Uterus (tissue), 3 donors: ENCODE measurements at regions not wholly inside any gene's neighbourhood (a gene's known extent, or its start where the extent isn't known, plus 50 kb on each side); places are given as distances from the start of the nearest gene placed in this dataset. TPM values are rescaled to one million over a fixed set of nuclear protein-coding genes. Genes with fewer than 3 reads are reported as not detected.

Source experiments
- DNase-seq, 2 donors: peaks; one replicate each; pipeline ENCODE4 v3.0.0-alpha.2; 2019 to 2020
- H3K27ac ChIP-seq, 2 donors: fragments of 200-600 bp; sonication (generic); 1 replicate in 1 of 2; 2 replicates in 1 of 2; pipeline ENCODE4 v1.5.1; 2016 to 2018
- H3K27me3 ChIP-seq, 2 donors: fragments of 200-600 bp; sonication (generic); one replicate each; pipeline ENCODE4 v1.5.1; 2018 to 2019; ENCODE audit warnings: control low read depth in 1 of 2
- H3K36me3 ChIP-seq, 2 donors: fragments of 200-600 bp; sonication (generic); one replicate each; pipeline ENCODE4 v1.5.1; 2019; ENCODE audit warnings: control low read depth in 1 of 2
- H3K4me1 ChIP-seq, 2 donors: fragments of 200-600 bp; sonication (generic); one replicate each; pipeline ENCODE4 v1.5.1; 2018 to 2019; ENCODE audit warnings: control low read depth in 1 of 2
- H3K4me3 ChIP-seq, 2 donors: fragments of 200-600 bp; sonication (generic); 1 replicate in 1 of 2; 2 replicates in 1 of 2; pipeline ENCODE4 v1.5.1; 2018 to 2019; ENCODE audit warnings: mild to moderate bottlenecking in 1 of 2
- H3K9me3 ChIP-seq, 2 donors: fragments of 200-600 bp; sonication (generic); one replicate each; pipeline ENCODE4 v1.5.1; 2019; ENCODE audit warnings: control low read depth in 1 of 2
- POLR2A ChIP-seq, 2 donors: fragments of 450-650 bp; IDR thresholded peaks; one replicate each; pipeline ENCODE4 v1.6.1; 2016; ENCODE audit warnings: antibody characterized with exemption in 2 of 2, mild to moderate bottlenecking in 1 of 2, moderate library complexity in 1 of 2
- intact Hi-C: fragments of 100-400 bp; cut with DNase I; formaldehyde crosslinking; loops from one replicate; pipeline ENCODE4 v1.15.1; 2023; ENCODE audit warnings: low total_unique reads
- small RNA-seq: library from RNA; depleted of rRNA; stranded (forward); fragments of <200 nt; gene quantifications from one replicate; pipeline ENCODE3, GENCODE V24; 2016
- TF ChIP-seq, protein P1 (sequence below), 4 experiments: fragments of 200-600 bp in 2 of 4; fragments of 450-650 bp in 2 of 4; sonication (generic) in 2 of 4; IDR thresholded peaks; one replicate each; pipeline ENCODE4 v1.5.1; 2016 to 2019; ENCODE audit warnings: antibody characterized with exemption in 4 of 4, mild to moderate bottlenecking in 2 of 4, moderate library complexity in 1 of 4
- donor health status: DM: yes; HTN: yes; CAD: no.

DNA sequence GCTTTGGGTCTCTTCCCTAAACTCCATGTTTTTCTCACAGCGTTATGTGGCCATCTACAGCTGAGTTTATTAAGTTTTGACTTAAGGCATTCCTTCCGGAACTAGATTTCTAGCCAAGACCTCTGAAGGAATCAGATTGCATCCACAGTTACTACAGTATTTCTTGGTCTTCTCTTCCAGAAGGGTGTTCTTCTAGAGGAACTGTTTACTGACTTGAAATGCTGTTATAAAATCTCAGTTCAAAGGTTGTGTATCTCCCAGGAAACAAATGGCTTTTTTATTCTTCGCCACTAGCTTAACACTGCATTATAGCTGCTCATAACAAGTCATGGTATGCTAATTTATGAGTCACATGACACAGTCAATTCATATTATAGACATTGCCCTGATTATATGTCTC, 55.3 kb upstream of the RAD23B start:
- Histone ChIP-seq H3K27ac (no peak overlapping the region), H3K36me3 (no peaks in the 10 kb centered on the region), H3K27me3 (no peaks in the 10 kb centered on the region), H3K9me3 (no peaks in the 10 kb centered on the region), H3K4me3 (no peak overlapping the region), H3K4me1 (no peaks in the 10 kb centered on the region)
- TF ChIP-seq, protein P1, sequence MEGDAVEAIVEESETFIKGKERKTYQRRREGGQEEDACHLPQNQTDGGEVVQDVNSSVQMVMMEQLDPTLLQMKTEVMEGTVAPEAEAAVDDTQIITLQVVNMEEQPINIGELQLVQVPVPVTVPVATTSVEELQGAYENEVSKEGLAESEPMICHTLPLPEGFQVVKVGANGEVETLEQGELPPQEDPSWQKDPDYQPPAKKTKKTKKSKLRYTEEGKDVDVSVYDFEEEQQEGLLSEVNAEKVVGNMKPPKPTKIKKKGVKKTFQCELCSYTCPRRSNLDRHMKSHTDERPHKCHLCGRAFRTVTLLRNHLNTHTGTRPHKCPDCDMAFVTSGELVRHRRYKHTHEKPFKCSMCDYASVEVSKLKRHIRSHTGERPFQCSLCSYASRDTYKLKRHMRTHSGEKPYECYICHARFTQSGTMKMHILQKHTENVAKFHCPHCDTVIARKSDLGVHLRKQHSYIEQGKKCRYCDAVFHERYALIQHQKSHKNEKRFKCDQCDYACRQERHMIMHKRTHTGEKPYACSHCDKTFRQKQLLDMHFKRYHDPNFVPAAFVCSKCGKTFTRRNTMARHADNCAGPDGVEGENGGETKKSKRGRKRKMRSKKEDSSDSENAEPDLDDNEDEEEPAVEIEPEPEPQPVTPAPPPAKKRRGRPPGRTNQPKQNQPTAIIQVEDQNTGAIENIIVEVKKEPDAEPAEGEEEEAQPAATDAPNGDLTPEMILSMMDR (IDR thresholded peaks at IDR 0.05), result no peak
- TF ChIP-seq POLR2A (IDR thresholded peaks at IDR 0.05), result no peak
- intact Hi-C loops, result no loop called here
- DNase-seq, result no peak

DNA sequence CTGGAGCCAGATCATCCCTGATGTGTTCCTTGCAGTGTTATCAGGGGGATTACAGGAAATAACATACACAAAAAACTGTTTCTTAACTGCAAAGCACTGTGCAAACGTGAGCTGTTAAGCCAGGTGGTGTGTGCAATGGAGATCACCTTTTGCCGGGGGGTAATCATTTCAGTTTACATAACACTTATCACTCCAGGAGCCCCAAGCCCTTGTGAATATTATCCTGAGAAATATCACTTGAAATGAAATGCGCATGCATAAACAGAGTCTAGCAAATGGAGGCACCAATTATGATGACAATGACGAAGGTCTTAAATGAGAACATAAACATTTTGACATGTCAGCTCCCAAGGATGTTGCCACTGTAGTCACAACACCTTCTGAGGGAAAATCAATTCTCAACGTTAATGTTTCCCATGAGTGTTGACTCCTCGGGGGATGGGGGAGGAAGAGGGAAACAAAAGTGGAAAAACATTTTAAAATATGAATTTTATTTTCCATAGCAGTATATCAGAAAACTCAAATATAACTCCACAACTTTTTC, 54.5 kb upstream of the RAD23B start:
- no peak overlapping the region for H3K27ac ChIP-seq
- H3K9me3 ChIP-seq, result no peaks in the 10 kb centered on the region
- no peak overlapping the region for H3K4me3 ChIP-seq
- intact Hi-C loops, result no loop called here
- no peak for TF ChIP-seq POLR2A (IDR thresholded peaks at IDR 0.05)
- TF ChIP-seq, protein P1 (IDR thresholded peaks at IDR 0.05), result no peak
- no peak for DNase-seq
- H3K27me3 ChIP-seq, result no peaks in the 10 kb centered on the region
- no peaks in the 10 kb centered on the region for H3K36me3 ChIP-seq
- H3K4me1 ChIP-seq, result no peaks in the 10 kb centered on the region

DNA sequence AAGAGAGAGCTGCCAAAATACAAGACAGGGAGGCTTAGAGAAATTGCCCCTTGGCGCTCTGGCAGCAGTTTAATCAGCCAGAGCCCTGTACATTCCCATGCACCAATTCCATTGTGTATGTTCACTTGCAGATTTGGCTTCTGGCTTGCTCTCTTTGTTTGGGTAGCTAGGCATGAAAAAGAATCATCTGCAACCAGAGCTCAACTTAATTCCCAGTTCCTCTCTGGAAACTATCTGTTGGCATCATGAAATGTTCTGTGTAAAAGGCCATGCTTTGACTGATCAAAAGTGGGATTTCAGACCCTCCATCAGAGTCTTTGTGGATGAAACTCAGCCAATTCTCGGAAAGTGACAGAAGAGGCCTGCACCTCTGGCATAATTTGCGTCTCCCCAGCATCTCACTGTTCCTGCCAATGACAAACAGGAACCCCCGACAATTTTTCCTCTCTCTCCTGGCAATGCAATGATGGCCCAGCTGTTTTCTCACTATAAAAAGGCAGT, 53.8 kb upstream of the RAD23B start:
- TF ChIP-seq, protein P1 (IDR thresholded peaks at IDR 0.05), result no peak
- TF ChIP-seq POLR2A (IDR thresholded peaks at IDR 0.05), result no peak

More for the DNA sequence above, 53.8 kb upstream of the RAD23B start:
- Histone ChIP-seq H3K9me3 (no peaks in the 10 kb centered on the region), H3K4me3 (no peak overlapping the region), H3K36me3 (no peaks in the 10 kb centered on the region), H3K27ac (no peak overlapping the region), H3K4me1 (no peaks in the 10 kb centered on the region), H3K27me3 (no peaks in the 10 kb centered on the region)
- intact Hi-C loops, result no loop called here
- DNase-seq, result no peak

Small RNAs in the stretch of these regions (small RNA-seq; reads per million reads assigned to genes)
- not detected for gene AL807761.1
